ENCODE measurements at regions not wholly inside any gene's neighbourhood (a gene's known extent, or its start where the extent isn't known, plus 50 kb on each side); places are given as distances from the start of the nearest gene placed in this dataset.

DNA sequence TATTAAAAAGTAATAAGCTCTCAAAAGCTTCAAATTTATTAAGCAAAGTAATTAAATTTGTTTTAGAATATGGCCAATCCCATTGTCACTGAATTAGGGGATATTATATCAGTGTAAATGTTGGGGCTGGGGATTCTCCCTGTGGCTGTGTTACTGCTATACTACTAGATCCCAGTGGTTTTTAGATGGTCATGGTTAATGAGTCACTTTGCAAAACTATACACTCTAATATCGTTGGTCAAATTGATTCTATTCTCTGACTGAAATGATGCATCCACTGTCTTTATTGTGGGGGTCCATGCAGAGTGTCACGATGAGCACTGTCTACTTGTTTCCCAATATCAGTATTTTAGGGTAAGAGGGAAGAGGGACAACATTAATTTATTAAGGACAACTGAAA, 336.9 kb upstream of the PREP start:
- TF ChIP-seq POLR2AphosphoS5 (IDR thresholded peaks at IDR 0.05; ENCODE audit: low read depth, low read length), result no peak
- no peak for TF ChIP-seq POLR2A (IDR thresholded peaks at IDR 0.05; ENCODE audit: low read depth, low read length)
- no peak for TF ChIP-seq TAF1 (IDR thresholded peaks at IDR 0.05; ENCODE audit: low read depth, low read length)
- TF ChIP-seq SPI1 (IDR thresholded peaks at IDR 0.05; ENCODE audit: low read depth, low read length), result no peak
- no peak for TF ChIP-seq POU2F2 (IDR thresholded peaks at IDR 0.05; ENCODE audit: low read depth, low read length)
- no peak for TF ChIP-seq PAX5 (IDR thresholded peaks at IDR 0.05; ENCODE audit: insufficient read depth, low read length, severe bottlenecking)

Measured in GM12891 (cell line).